Neuronal stem cell (in vitro differentiated cells): ENCODE measurements at regions not wholly inside any gene's neighbourhood (a gene's known extent, or its start where the extent isn't known, plus 50 kb on each side); places are given as distances from the start of the nearest gene placed in this dataset.

Experiments used
- DNase-seq: peaks from one replicate; pipeline ENCODE4 v3.0.0-alpha.2; 2013; ENCODE audit warnings: low spot score
- H2AFZ ChIP-seq: one replicate; pipeline ENCODE4 v1.6.1; 2013; ENCODE audit warnings: mild to moderate bottlenecking, low read length, inconsistent platforms
- H2AK5ac ChIP-seq: 2 replicates; pipeline ENCODE4 v1.6.1; 2013; ENCODE audit warnings: low read depth, mild to moderate bottlenecking, inconsistent platforms, low read length, moderate library complexity, mixed read lengths
- H2BK120ac ChIP-seq: 2 replicates; pipeline ENCODE4 v1.6.1; 2013; ENCODE audit warnings: low read depth, mild to moderate bottlenecking, inconsistent platforms, low read length, moderate library complexity, mixed read lengths
- H2BK12ac ChIP-seq: one replicate; pipeline ENCODE4 v1.6.1; 2013; ENCODE audit warnings: low read length, inconsistent platforms
- H2BK15ac ChIP-seq: 2 replicates; pipeline ENCODE4 v1.6.1; 2013; ENCODE audit warnings: mild to moderate bottlenecking, low read length, inconsistent platforms, mixed read lengths
- H2BK5ac ChIP-seq: one replicate; pipeline ENCODE4 v1.6.1; 2013; ENCODE audit warnings: inconsistent platforms, mild to moderate bottlenecking, low read length, moderate library complexity
- H3K14ac ChIP-seq: one replicate; pipeline ENCODE4 v1.6.1; 2013; ENCODE audit warnings: low read length, inconsistent platforms
- H3K18ac ChIP-seq: 2 replicates; pipeline ENCODE4 v1.6.1; 2013; ENCODE audit warnings: low read length, inconsistent platforms
- H3K23ac ChIP-seq: 2 replicates; pipeline ENCODE4 v1.6.1; 2013; ENCODE audit warnings: low read depth, mild to moderate bottlenecking, mixed read lengths, low read length, inconsistent platforms; ENCODE audit not compliant: poor library complexity
- H3K27ac ChIP-seq: replicated peaks from 3 replicates; pipeline ENCODE4 v1.5.1; 2013; ENCODE audit warnings: low read length, inconsistent platforms
- H3K27me3 ChIP-seq, 3 experiments: 2 replicates each; pipeline ENCODE4 v1.6.1; 2013; ENCODE audit warnings: low read length in 3 of 3, mild to moderate bottlenecking in 2 of 3, inconsistent platforms in 1 of 3, low read depth in 1 of 3, mixed read lengths in 1 of 3, moderate library complexity in 1 of 3; ENCODE audit not compliant: control insufficient read depth in 3 of 3, insufficient read depth in 3 of 3
- H3K36me3 ChIP-seq, 2 donors: replicated peaks in 1 of 2; 2 replicates each; pipeline ENCODE4 v1.6.1; 2013; ENCODE audit warnings: low read length in 2 of 2; ENCODE audit not compliant: control insufficient read depth in 2 of 2, insufficient read depth in 2 of 2
- H3K4ac ChIP-seq: 2 replicates; pipeline ENCODE4 v1.6.1; 2013; ENCODE audit warnings: inconsistent platforms, mild to moderate bottlenecking, low read length, moderate library complexity
- H3K4me1 ChIP-seq, 2 donors: 1 replicate in 1 of 2; 2 replicates in 1 of 2; pipeline ENCODE4 v1.6.1; 2013; ENCODE audit warnings: low read length in 2 of 2, low read depth in 1 of 2; ENCODE audit not compliant: control insufficient read depth in 2 of 2, insufficient read depth in 1 of 2
- H3K4me2 ChIP-seq: one replicate; pipeline ENCODE4 v1.6.1; 2013; ENCODE audit warnings: mild to moderate bottlenecking, low read length, inconsistent platforms; ENCODE audit not compliant: insufficient read depth, poor library complexity, severe bottlenecking
- H3K4me3 ChIP-seq, 2 donors: 2 replicates each; pipeline ENCODE4 v1.5.1; 2013; ENCODE audit warnings: low read length in 2 of 2, mild to moderate bottlenecking in 2 of 2, inconsistent platforms in 1 of 2, moderate library complexity in 1 of 2
- H3K79me1 ChIP-seq: one replicate; pipeline ENCODE4 v1.6.1; 2013; ENCODE audit warnings: low read depth, mild to moderate bottlenecking, inconsistent platforms, low read length, moderate library complexity
- H3K9ac ChIP-seq: one replicate; pipeline ENCODE4 v1.6.1; 2013; ENCODE audit warnings: mild to moderate bottlenecking, low read depth, low read length, inconsistent platforms; ENCODE audit not compliant: poor library complexity
- H3K9me3 ChIP-seq, 2 donors: replicated peaks in 1 of 2; 2 replicates each; pipeline versions ENCODE3 to v1.6.1; 2013; ENCODE audit warnings: low read length in 2 of 2, mild to moderate bottlenecking in 2 of 2, inconsistent platforms in 1 of 2, low read depth in 1 of 2, mixed read lengths in 1 of 2, moderate library complexity in 1 of 2; ENCODE audit not compliant: control insufficient read depth in 2 of 2, insufficient read depth in 1 of 2
- H4K8ac ChIP-seq: one replicate; pipeline ENCODE4 v1.6.1; 2013; ENCODE audit warnings: low read depth, mild to moderate bottlenecking, inconsistent platforms, low read length, moderate library complexity
- H4K91ac ChIP-seq: one replicate; pipeline ENCODE4 v1.6.1; 2013; ENCODE audit warnings: low read length, low read depth, mild to moderate bottlenecking, inconsistent platforms; ENCODE audit not compliant: poor library complexity
- WGBS, 2 donors: extraction: QIAGEN DNeasy Blood & Tissue Kit; methylation state at CpG; one replicate each; pipeline ENCODE4 v1.1.7; 2013; ENCODE audit warnings: missing lambda C conversion rate in 2 of 2, mixed read lengths in 1 of 2; ENCODE audit not compliant: insufficient read length in 2 of 2, insufficient replicate concordance in 1 of 2; ENCODE audit errors: extremely low coverage in 2 of 2; 5-methylcytosine and 5-hydroxymethylcytosine counted together

- Histone ChIP-seq H4K91ac (no peak overlapping the region), H2BK15ac (no peak overlapping the region), H2AFZ (no peak overlapping the region), H2BK120ac (no peak overlapping the region), H4K8ac (no peak overlapping the region), H3K27ac (no peak overlapping the region), H3K9me3 (no peaks in the 10 kb centered on the region), H3K4ac (no peak overlapping the region), H3K14ac (no peak overlapping the region), H3K23ac (no peak overlapping the region), H3K18ac (no peak overlapping the region), H3K9ac (no peak overlapping the region), H3K4me2 (no peak overlapping the region), H3K36me3 (no peaks in the 10 kb centered on the region), H3K79me1 (no peaks in the 10 kb centered on the region), H3K4me3 (no peak overlapping the region), H2BK12ac (no peak overlapping the region), H3K27me3 (no peaks in the 10 kb centered on the region), H2AK5ac (no peak overlapping the region), H3K4me1 (no peaks in the 10 kb centered on the region), H2BK5ac (no peak overlapping the region)
- no CpG with 5 or more reads among the region's 1 CpG for WGBS, 2 donors
- DNase-seq = no peak
Observed at GRCh38 chr21:25361097-25361496, 246.2 kb downstream of the MRPL39 start.

GRCh38 chr21:25360593-25360992 lies 246.7 kb downstream of the MRPL39 start:
- H3K4me3 ChIP-seq = no peak overlapping the region
- no peak overlapping the region for H3K9ac ChIP-seq
- no peak overlapping the region for H2BK15ac ChIP-seq
- H2BK120ac ChIP-seq = no peak overlapping the region
- no peaks in the 10 kb centered on the region for H3K9me3 ChIP-seq
- H3K14ac ChIP-seq = no peak overlapping the region
- no peak overlapping the region for H4K91ac ChIP-seq
- no peak overlapping the region for H2BK12ac ChIP-seq
- no CpG with 5 or more reads among the region's 2 CpGs for WGBS, 2 donors
- no peaks in the 10 kb centered on the region for H3K36me3 ChIP-seq
- DNase-seq = no peak
- no peaks in the 10 kb centered on the region for H3K27me3 ChIP-seq
- H3K4me1 ChIP-seq = no peaks in the 10 kb centered on the region
- H2AK5ac ChIP-seq = no peak overlapping the region
- H3K79me1 ChIP-seq = no peaks in the 10 kb centered on the region
- H4K8ac ChIP-seq = no peak overlapping the region
- no peak overlapping the region for H3K18ac ChIP-seq
- no peak overlapping the region for H3K4ac ChIP-seq
- no peak overlapping the region for H2BK5ac ChIP-seq
- H2AFZ ChIP-seq = no peak overlapping the region
- no peak overlapping the region for H3K27ac ChIP-seq
- no peak overlapping the region for H3K4me2 ChIP-seq
- no peak overlapping the region for H3K23ac ChIP-seq

GRCh38 chr21:25359724-25360123 lies 247.6 kb downstream of the MRPL39 start:
- Histone ChIP-seq H3K9me3 (no peaks in the 10 kb centered on the region), H3K27ac (no peak overlapping the region), H3K27me3 (no peaks in the 10 kb centered on the region), H2AK5ac (no peak overlapping the region), H4K8ac (no peak overlapping the region), H3K18ac (no peak overlapping the region), H3K79me1 (no peaks in the 10 kb centered on the region), H2BK120ac (no peak overlapping the region), H3K4me3 (no peak overlapping the region), H4K91ac (no peak overlapping the region), H2BK15ac (no peak overlapping the region), H3K4me1 (no peaks in the 10 kb centered on the region), H2BK12ac (no peak overlapping the region), H3K23ac (no peak overlapping the region), H3K4ac (no peak overlapping the region), H3K4me2 (no peak overlapping the region), H2AFZ (no peak overlapping the region), H3K14ac (no peak overlapping the region), H3K9ac (no peak overlapping the region), H2BK5ac (no peak overlapping the region), H3K36me3 (no peaks in the 10 kb centered on the region)
- DNase-seq = no peak
- WGBS, 2 donors = 100% methylated on average over 2 of the region's 5 CpGs; no CpG with 5 or more reads in 1 of the 2 donors

- DNase-seq = no peak
- no peak overlapping the region for H2AK5ac ChIP-seq
- H2BK120ac ChIP-seq = no peak overlapping the region
- no peaks in the 10 kb centered on the region for H3K27me3 ChIP-seq
- H3K4me2 ChIP-seq = no peak overlapping the region
- H3K9ac ChIP-seq = no peak overlapping the region
- H3K14ac ChIP-seq = no peak overlapping the region
- H4K91ac ChIP-seq = no peak overlapping the region
- H2BK15ac ChIP-seq = no peak overlapping the region
- H2BK12ac ChIP-seq = no peak overlapping the region
- H3K23ac ChIP-seq = no peak overlapping the region
- no CpG with 5 or more reads among the region's 6 CpGs for WGBS, 2 donors
- no peak overlapping the region for H2AFZ ChIP-seq
- H3K4me3 ChIP-seq = no peak overlapping the region
- no peaks in the 10 kb centered on the region for H3K4me1 ChIP-seq
- no peaks in the 10 kb centered on the region for H3K9me3 ChIP-seq
- H3K79me1 ChIP-seq = no peaks in the 10 kb centered on the region
- no peak overlapping the region for H3K4ac ChIP-seq
- no peak overlapping the region for H2BK5ac ChIP-seq
- H3K18ac ChIP-seq = no peak overlapping the region
- H3K27ac ChIP-seq = no peak overlapping the region
- H4K8ac ChIP-seq = no peak overlapping the region
- H3K36me3 ChIP-seq = no peaks in the 10 kb centered on the region
Observed at GRCh38 chr21:25350056-25350455, 257.2 kb downstream of the MRPL39 start.
